A673 (cell line): ENCODE measurements at regions not wholly inside any gene's neighbourhood (a gene's known extent, or its start where the extent isn't known, plus 50 kb on each side); places are given as distances from the start of the nearest gene placed in this dataset.

Experiments used
- BruUV-seq: library from RNA; stranded (reverse); fragments of 400-500 nt; replicated peaks from 2 replicates; lab custom pipeline; 2021; lab: Mats Ljungman, UMichigan
- CTCF ChIA-PET: fragments of 300-600 bp; sonication (Branson Sonifier 250); formaldehyde crosslinking; loops from one replicate; lab custom pipeline; 2022; ENCODE audit warnings: antibody characterized with exemption; lab: Charles Lee
- POLR2A ChIA-PET: fragments of 300-600 bp; sonication (Branson Sonifier 250); formaldehyde crosslinking; loops from one replicate; lab custom pipeline; 2022; ENCODE audit warnings: antibody characterized with exemption; ENCODE audit not compliant: low non-redundant PET; lab: Charles Lee
- DNase-seq: peaks from one replicate; pipeline ENCODE4 v3.0.0-alpha.2; 2015; ENCODE audit warnings: low spot score
- H3K27ac ChIP-seq: fragments of 200-600 bp; sonication (generic); 2 replicates; pipeline ENCODE4 v1.5.1; 2016; ENCODE audit warnings: mixed run types, low read depth, mild to moderate bottlenecking, mixed read lengths, antibody characterized with exemption, low read length; ENCODE audit not compliant: poor library complexity, severe bottlenecking
- H3K27me3 ChIP-seq: fragments of 200-600 bp; sonication (generic); replicated peaks from 2 replicates; pipeline ENCODE4 v1.6.1; 2017; ENCODE audit warnings: mixed run types, low read depth, mild to moderate bottlenecking, mixed read lengths, antibody characterized with exemption, low read length; ENCODE audit not compliant: insufficient read depth, poor library complexity
- H3K36me3 ChIP-seq: fragments of 200-600 bp; sonication (generic); 2 replicates; pipeline ENCODE4 v1.6.1; 2016; ENCODE audit warnings: mixed run types, mild to moderate bottlenecking, mixed read lengths, antibody characterized with exemption, low read length; ENCODE audit not compliant: insufficient read depth, poor library complexity, severe bottlenecking
- H3K4me1 ChIP-seq: fragments of 200-600 bp; sonication (generic); 2 replicates; pipeline ENCODE4 v1.6.1; 2017; ENCODE audit warnings: mixed run types, mild to moderate bottlenecking, mixed read lengths, antibody characterized with exemption, low read length; ENCODE audit not compliant: insufficient read depth, poor library complexity, severe bottlenecking
- H3K4me3 ChIP-seq: fragments of 200-600 bp; sonication (generic); 2 replicates; pipeline ENCODE4 v1.5.1; 2016; ENCODE audit warnings: low read depth, mixed run types, mild to moderate bottlenecking, mixed read lengths, low read length; ENCODE audit not compliant: poor library complexity, severe bottlenecking
- H3K9me3 ChIP-seq: fragments of 200-600 bp; sonication (generic); 2 replicates; pipeline ENCODE4 v1.6.1; 2016; ENCODE audit warnings: mixed run types, low read depth, mild to moderate bottlenecking, mixed read lengths, antibody characterized with exemption, low read length; ENCODE audit not compliant: poor library complexity, severe bottlenecking
- EZH2 ChIP-seq: fragments of 200-600 bp; sonication (generic); IDR thresholded peaks from 2 replicates; pipeline ENCODE4 v1.6.1; 2017; ENCODE audit warnings: borderline replicate concordance, low read depth, mild to moderate bottlenecking, mixed read lengths, antibody characterized with exemption, low read length; ENCODE audit not compliant: poor library complexity, severe bottlenecking
- intact Hi-C: fragments of 100-400 bp; cut with micrococcal nuclease; formaldehyde crosslinking; loops from one replicate; pipeline ENCODE4 v1.10.0; 2022; ENCODE audit not compliant: unreplicated experiment
- TF ChIP-seq, protein P1 (sequence below): fragments of 300-800, 200-600 bp; sonication (generic); conservative IDR thresholded peaks from 2 replicates; pipeline ENCODE4 v1.5.1; 2017; ENCODE audit warnings: low read depth, mild to moderate bottlenecking, antibody characterized with exemption, low read length, moderate library complexity, mixed read lengths

DNA sequence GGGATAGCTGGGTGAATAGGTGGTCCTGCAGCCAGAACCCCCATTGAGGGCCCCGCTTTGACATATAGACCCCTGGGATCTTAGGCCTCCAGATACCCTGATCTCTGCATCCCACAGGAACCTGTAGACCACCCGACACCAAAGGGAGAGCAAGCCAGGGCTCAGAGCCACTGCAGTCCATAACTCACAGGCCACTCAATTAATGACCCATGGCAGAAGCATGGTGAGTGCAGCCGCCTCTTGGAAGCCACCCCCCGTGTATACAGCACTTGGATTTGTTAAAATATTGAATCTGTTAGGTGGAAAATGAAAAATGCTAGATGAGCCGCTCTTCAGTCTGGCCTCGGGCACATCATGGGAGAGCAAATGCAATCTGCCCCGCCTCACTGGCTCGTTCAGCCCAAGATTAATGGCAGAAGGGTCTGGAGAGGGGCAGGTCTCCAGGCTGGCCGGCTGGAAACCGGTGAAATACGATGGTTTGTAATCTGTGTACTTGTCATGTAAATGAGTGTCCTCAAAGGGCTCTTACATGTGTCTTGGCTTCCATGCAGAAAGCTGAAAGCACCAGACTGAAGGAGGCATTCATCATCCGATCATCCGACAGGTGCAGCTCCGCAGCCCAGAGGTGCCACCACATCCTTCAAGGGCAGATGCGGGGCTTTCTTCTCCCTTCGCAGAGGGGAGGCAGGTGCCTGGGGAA lies 111.3 kb downstream of the OLFM1 start:
- Histone ChIP-seq H3K4me3 (no peak overlapping the region), H3K27ac (no peak overlapping the region), H3K27me3 (no peaks in the 10 kb centered on the region), H3K4me1 (peaks cover 5% of the 10 kb centered on the region), H3K9me3 (no peaks in the 10 kb centered on the region), H3K36me3 (no peaks in the 10 kb centered on the region)
- CTCF ChIA-PET = no interaction called here
- POLR2A ChIA-PET = no interaction called here
- intact Hi-C loops = no loop called here
- DNase-seq = no peak
- no TSS peak for BruUV-seq
- TF ChIP-seq EZH2 = no peak
- TF ChIP-seq, protein P1, sequence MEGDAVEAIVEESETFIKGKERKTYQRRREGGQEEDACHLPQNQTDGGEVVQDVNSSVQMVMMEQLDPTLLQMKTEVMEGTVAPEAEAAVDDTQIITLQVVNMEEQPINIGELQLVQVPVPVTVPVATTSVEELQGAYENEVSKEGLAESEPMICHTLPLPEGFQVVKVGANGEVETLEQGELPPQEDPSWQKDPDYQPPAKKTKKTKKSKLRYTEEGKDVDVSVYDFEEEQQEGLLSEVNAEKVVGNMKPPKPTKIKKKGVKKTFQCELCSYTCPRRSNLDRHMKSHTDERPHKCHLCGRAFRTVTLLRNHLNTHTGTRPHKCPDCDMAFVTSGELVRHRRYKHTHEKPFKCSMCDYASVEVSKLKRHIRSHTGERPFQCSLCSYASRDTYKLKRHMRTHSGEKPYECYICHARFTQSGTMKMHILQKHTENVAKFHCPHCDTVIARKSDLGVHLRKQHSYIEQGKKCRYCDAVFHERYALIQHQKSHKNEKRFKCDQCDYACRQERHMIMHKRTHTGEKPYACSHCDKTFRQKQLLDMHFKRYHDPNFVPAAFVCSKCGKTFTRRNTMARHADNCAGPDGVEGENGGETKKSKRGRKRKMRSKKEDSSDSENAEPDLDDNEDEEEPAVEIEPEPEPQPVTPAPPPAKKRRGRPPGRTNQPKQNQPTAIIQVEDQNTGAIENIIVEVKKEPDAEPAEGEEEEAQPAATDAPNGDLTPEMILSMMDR = no peak

DNA sequence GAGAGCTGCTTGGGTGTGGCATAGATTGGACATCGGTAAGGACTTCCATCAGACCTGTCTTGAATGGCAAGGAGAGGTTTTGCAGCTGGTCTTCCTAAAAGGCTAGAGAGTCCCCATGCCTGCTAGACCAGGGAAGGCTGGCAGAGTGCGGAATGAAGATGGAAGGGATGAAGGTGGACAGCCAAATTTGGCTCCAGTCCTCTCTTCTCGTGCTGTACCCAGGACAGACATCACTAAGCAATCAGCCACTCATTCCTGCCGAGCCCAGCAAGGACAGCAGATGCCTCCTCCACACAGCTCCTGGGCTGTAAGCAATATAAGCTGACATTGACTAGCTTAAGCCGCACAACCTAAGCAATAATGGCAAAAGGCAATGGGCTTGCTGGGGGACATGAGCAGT lies 112.0 kb downstream of the OLFM1 start:
- Histone ChIP-seq H3K27ac (no peak overlapping the region), H3K4me3 (no peak overlapping the region), H3K36me3 (no peaks in the 10 kb centered on the region), H3K4me1 (peaks cover 5% of the 10 kb centered on the region), H3K27me3 (no peaks in the 10 kb centered on the region), H3K9me3 (no peaks in the 10 kb centered on the region)
- ChIA-PET CTCF (no interaction called here), POLR2A (no interaction called here)
- TF ChIP-seq, protein P1 = no peak
- no peak for TF ChIP-seq EZH2
- BruUV-seq = no TSS peak
- no peak for DNase-seq
- intact Hi-C loops = no loop called here

DNA sequence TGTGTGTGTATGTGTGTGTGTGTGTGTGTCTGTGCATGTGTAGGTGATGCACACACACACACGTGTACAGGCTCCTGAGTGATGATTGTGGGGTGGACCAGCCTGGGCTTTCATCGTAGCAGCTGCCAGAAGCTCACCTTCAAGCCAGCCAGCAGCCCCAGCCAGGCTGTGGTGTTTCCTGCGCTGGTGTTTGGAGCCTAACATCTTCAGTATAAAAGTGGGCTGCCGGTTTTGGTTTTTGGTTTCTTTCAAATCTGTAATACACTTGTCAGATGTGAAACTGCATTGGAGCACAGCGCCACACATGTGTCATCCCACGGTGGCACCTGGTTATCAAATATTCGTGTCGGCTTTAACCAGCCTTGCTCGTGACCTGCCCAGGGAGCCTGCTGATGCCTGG lies 114.2 kb downstream of the OLFM1 start:
- DNase-seq = no peak
- BruUV-seq = no TSS peak
- Histone ChIP-seq H3K36me3 (no peaks in the 10 kb centered on the region), H3K4me1 (peaks cover 5% of the 10 kb centered on the region), H3K27me3 (no peaks in the 10 kb centered on the region), H3K4me3 (no peak overlapping the region), H3K9me3 (no peaks in the 10 kb centered on the region), H3K27ac (no peak overlapping the region)
- ChIA-PET POLR2A (no interaction called here), CTCF (no interaction called here)
- TF ChIP-seq, protein P1 = no peak
- TF ChIP-seq EZH2 = no peak
- intact Hi-C loops = no loop called here
